Nucleus accumbens (tissue), 56 donors: ENCODE measurements at regions not wholly inside any gene's neighbourhood (a gene's known extent, or its start where the extent isn't known, plus 50 kb on each side); places are given as distances from the start of the nearest gene placed in this dataset.

Source experiments
- DNase-seq, 56 donors: peaks; one replicate each; lab custom pipeline; 2025; lab: John Stamatoyannopoulos, UW

GRCh38 chr16:72243621-72244020, 71.7 kb upstream of the PMFBP1 start:
- no peak for DNase-seq

- no peak for DNase-seq
Measured at GRCh38 chr16:72242757-72243156, 70.8 kb upstream of the PMFBP1 start.

DNA sequence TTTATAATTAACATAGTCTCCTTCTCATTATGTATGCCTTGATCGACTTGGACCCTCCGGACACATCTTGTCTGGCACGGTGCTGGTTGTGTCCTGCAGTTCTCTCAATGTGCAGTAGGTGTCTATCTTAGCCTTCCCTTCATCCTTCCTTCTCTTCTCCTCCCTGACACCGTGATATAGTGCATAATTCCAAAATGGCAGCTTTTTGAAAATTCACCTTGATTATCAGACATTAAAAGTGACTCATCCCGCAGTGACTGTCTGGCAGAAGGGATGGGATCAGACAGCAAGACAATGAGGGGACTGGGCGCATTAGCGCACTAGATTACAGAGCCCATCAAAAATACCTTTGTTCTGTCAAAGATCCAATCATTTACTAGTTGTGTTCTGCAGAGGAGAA, 70.0 kb upstream of the PMFBP1 start:
- DNase-seq, result peak in 39 of 56 donors; percentile 0 to 64 (median 11)

GRCh38 chr16:72241008-72241407, 69.1 kb upstream of the PMFBP1 start:
- no peak for DNase-seq

- no peak for DNase-seq
Measured at GRCh38 chr16:72240466-72240865, 68.5 kb upstream of the PMFBP1 start.

- no peak for DNase-seq
Measured at GRCh38 chr16:72236866-72237265, 64.9 kb upstream of the PMFBP1 start.

DNA sequence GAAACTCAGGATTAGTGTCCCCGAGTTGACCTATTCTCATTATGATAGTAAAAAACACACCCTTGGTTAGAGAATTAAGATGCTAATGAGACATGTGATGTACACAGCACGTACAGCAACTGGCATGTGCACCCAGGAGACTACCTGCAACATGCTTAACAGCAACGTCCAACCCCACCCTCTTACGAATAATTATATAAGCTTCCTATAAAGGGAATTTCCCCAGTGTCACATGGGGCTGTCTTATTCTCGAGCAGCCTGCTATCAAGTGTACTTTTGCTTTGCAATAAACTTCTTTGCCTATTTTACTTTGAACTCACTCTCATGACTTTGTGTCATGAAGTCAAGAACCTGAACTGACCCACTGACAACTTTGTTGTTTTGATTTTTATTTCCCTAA, 62.4 kb upstream of the PMFBP1 start:
- no peak for DNase-seq

GRCh38 chr16:72228014-72228413, 56.1 kb upstream of the PMFBP1 start:
- no peak for DNase-seq

DNA sequence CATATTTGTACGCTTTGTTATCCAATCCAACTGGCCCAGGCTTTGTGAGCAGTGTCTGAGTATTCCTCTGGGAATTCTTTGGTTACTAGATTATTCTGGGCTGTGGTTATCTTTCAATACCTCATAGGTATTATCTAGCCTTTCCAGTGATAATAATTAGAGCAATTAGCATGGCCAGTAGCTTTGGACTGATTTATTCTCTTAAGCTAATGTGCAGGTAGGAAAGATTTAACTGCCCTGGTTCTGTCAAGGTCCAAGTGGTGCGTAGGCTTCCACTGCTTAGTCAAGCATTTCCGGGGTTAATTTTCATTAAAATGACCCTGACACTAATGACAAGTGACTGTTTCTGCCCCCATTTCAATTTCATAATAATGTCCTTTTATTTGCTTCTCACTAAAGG, 54.2 kb upstream of the PMFBP1 start:
- DNase-seq, result no peak

DNA sequence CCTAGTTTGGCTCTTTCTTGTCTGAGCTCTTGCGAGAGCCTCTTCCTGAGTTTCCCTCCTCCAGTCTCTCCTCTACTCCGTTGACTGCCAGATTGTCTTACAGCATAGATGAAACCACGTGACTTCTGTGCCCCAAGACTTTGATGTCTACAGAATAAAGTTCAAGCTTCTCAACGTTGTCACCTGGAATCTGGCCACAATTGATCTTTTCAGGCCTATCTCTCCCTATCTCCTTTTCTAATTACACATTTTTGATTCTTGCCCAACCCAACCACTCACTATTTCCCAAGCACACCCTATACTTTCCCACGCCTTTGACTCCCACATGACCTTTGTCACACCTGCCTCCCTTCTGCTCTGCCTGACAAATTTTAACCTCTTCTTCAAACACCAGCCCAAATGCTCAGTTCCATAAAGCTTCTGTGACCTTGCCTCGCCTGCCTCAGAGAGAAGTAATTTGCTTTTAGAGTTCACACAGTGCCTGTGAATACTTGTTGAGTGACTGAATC, 52.4 kb upstream of the PMFBP1 start:
- DNase-seq, result no peak

DNA sequence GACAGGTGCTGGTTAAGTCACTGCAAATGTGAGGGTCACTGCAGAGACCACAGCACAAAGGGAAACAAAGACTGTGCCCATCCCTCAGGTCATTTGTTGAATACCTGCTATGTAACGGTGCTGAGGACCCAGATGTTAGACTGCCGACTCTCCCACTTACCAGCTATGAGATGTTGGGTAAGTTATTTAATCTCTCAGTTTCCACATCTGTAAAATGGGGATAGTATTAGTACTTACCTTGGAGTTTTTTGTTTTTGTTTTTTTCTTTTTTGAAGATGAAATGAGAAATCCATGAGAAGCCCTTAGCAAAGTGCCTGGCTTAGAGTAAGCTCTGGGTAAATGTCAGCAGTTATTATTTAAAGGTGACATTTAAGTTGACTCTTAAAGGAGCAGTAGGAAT, 50.5 kb upstream of the PMFBP1 start:
- DNase-seq, result no peak
